ENCODE measurements at regions not wholly inside any gene's neighbourhood (a gene's known extent, or its start where the extent isn't known, plus 50 kb on each side); places are given as distances from the start of the nearest gene placed in this dataset.

DNA sequence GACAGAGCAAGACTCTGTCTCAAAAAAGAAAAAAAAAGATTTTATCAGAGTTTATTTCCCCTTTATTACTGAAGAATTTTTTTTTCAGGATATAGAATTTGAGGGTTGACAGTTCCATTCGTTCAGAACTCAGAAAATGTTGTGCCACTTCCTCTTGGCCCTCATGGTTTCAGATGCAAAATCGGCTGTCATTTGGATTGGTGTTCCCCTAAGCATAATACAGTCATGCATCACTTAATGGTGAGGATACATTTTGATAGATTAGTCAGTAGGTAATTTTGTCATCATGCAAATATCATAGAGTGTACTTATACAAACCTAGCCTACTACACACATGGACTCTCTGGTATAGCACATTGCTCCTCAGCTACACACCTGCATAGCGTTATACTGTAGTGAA, 263.9 kb upstream of the RTL1 start:
- TF ChIP-seq, protein P1, sequence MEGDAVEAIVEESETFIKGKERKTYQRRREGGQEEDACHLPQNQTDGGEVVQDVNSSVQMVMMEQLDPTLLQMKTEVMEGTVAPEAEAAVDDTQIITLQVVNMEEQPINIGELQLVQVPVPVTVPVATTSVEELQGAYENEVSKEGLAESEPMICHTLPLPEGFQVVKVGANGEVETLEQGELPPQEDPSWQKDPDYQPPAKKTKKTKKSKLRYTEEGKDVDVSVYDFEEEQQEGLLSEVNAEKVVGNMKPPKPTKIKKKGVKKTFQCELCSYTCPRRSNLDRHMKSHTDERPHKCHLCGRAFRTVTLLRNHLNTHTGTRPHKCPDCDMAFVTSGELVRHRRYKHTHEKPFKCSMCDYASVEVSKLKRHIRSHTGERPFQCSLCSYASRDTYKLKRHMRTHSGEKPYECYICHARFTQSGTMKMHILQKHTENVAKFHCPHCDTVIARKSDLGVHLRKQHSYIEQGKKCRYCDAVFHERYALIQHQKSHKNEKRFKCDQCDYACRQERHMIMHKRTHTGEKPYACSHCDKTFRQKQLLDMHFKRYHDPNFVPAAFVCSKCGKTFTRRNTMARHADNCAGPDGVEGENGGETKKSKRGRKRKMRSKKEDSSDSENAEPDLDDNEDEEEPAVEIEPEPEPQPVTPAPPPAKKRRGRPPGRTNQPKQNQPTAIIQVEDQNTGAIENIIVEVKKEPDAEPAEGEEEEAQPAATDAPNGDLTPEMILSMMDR (IDR thresholded peaks at IDR 0.05), result no peak
- TF ChIP-seq, protein P2, sequence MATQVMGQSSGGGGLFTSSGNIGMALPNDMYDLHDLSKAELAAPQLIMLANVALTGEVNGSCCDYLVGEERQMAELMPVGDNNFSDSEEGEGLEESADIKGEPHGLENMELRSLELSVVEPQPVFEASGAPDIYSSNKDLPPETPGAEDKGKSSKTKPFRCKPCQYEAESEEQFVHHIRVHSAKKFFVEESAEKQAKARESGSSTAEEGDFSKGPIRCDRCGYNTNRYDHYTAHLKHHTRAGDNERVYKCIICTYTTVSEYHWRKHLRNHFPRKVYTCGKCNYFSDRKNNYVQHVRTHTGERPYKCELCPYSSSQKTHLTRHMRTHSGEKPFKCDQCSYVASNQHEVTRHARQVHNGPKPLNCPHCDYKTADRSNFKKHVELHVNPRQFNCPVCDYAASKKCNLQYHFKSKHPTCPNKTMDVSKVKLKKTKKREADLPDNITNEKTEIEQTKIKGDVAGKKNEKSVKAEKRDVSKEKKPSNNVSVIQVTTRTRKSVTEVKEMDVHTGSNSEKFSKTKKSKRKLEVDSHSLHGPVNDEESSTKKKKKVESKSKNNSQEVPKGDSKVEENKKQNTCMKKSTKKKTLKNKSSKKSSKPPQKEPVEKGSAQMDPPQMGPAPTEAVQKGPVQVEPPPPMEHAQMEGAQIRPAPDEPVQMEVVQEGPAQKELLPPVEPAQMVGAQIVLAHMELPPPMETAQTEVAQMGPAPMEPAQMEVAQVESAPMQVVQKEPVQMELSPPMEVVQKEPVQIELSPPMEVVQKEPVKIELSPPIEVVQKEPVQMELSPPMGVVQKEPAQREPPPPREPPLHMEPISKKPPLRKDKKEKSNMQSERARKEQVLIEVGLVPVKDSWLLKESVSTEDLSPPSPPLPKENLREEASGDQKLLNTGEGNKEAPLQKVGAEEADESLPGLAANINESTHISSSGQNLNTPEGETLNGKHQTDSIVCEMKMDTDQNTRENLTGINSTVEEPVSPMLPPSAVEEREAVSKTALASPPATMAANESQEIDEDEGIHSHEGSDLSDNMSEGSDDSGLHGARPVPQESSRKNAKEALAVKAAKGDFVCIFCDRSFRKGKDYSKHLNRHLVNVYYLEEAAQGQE (IDR thresholded peaks at IDR 0.05; ENCODE audit: insufficient read depth in 1 of 2, low read depth in 2 of 2, low read length in 1 of 2), result no peak
- TF ChIP-seq SIN3A (IDR thresholded peaks at IDR 0.05; ENCODE audit: borderline replicate concordance, insufficient read depth, low read depth, low read length), result no peak

Data from Panc1 (cell line).